ENCODE measurements at regions not wholly inside any gene's neighbourhood (a gene's known extent, or its start where the extent isn't known, plus 50 kb on each side); places are given as distances from the start of the nearest gene placed in this dataset.

GRCh38 chr16:18059577-18059976, 277.0 kb downstream of the NPIPA8 start:
- TF ChIP-seq SP7 (tag by site-specific recombination; IDR thresholded peaks at IDR 0.05), result no peak
- no peak for TF ChIP-seq TCF7L2 (IDR thresholded peaks at IDR 0.05; ENCODE audit: borderline replicate concordance, low read depth, low read length)
- no peak for TF ChIP-seq CTCF (tag by site-specific recombination; IDR thresholded peaks at IDR 0.05)
- no peak for TF ChIP-seq ZNF274 (IDR thresholded peaks at IDR 0.05; ENCODE audit: low read length)
- TF ChIP-seq ZNF274 (tag by site-specific recombination; IDR thresholded peaks at IDR 0.05; ENCODE audit: borderline replicate concordance), result no peak
- no peak for TF ChIP-seq SCRT2 (tag by site-specific recombination; IDR thresholded peaks at IDR 0.05)
